PC-9 (cell line): ENCODE measurements at regions not wholly inside any gene's neighbourhood (a gene's known extent, or its start where the extent isn't known, plus 50 kb on each side); places are given as distances from the start of the nearest gene placed in this dataset.

ENCODE experiments used
- BruUV-seq: library from RNA; stranded (reverse); fragments of 400-500 nt; replicated peaks from 2 replicates; lab custom pipeline; 2021; lab: Mats Ljungman, UMichigan
- CTCF ChIA-PET: fragments of 300-600 bp; sonication (Branson Sonifier 250); formaldehyde crosslinking; loops from one replicate; lab custom pipeline; 2022; ENCODE audit warnings: antibody characterized with exemption; lab: Charles Lee
- POLR2A ChIA-PET: fragments of 300-600 bp; sonication (Branson Sonifier 250); formaldehyde crosslinking; loops from one replicate; lab custom pipeline; 2022; ENCODE audit warnings: antibody characterized with exemption; ENCODE audit not compliant: unreplicated experiment; lab: Charles Lee
- DNase-seq, 2 experiments: peaks; one replicate each; pipeline versions ENCODE4 v3.0.0 to v3.0.0-alpha.2; 2015 to 2022; ENCODE audit warnings: mixed read lengths in 1 of 2
- H2AFZ ChIP-seq: fragments of 200-600 bp; sonication (generic); 2 replicates; pipeline ENCODE4 v1.8.1; 2017; ENCODE audit warnings: antibody characterized with exemption
- H3F3A ChIP-seq: fragments of 200-600 bp; sonication (generic); 2 replicates; pipeline ENCODE4 v1.8.1; 2017; ENCODE audit warnings: antibody characterized with exemption, mild to moderate bottlenecking, low read depth; ENCODE audit not compliant: insufficient read depth
- H3K27ac ChIP-seq: fragments of 200-600 bp; sonication (generic); 2 replicates; pipeline ENCODE4 v1.6.1; 2016; ENCODE audit warnings: mixed run types
- H3K27me3 ChIP-seq: fragments of 200-600 bp; sonication (generic); 2 replicates; pipeline ENCODE4 v1.6.1; 2016; ENCODE audit warnings: low read depth, mixed run types; ENCODE audit not compliant: insufficient read depth
- H3K36me3 ChIP-seq: fragments of 200-600 bp; sonication (generic); 2 replicates; pipeline ENCODE4 v1.6.1; 2016; ENCODE audit warnings: low read depth, mixed run types
- H3K4me1 ChIP-seq: fragments of 200-600 bp; sonication (generic); replicated peaks from 2 replicates; pipeline ENCODE4 v1.6.1; 2016; ENCODE audit warnings: mixed run types; ENCODE audit not compliant: insufficient read depth
- H3K4me2 ChIP-seq: fragments of 200-600 bp; sonication (generic); 2 replicates; pipeline ENCODE4 v1.6.1; 2017; ENCODE audit warnings: mixed run types
- H3K4me3 ChIP-seq: fragments of 200-600 bp; sonication (generic); 2 replicates; pipeline ENCODE4 v1.6.1; 2016; ENCODE audit warnings: mixed run types
- H3K79me2 ChIP-seq: fragments of 200-600 bp; sonication (generic); 2 replicates; pipeline ENCODE4 v1.6.1; 2017; ENCODE audit warnings: low read depth, mixed run types
- H3K9me2 ChIP-seq: fragments of 200-600 bp; sonication (generic); 2 replicates; pipeline ENCODE4 v1.8.1; 2017; ENCODE audit warnings: mild to moderate bottlenecking; ENCODE audit not compliant: insufficient read depth
- H3K9me3 ChIP-seq: fragments of 200-600 bp; sonication (generic); 2 replicates; pipeline ENCODE4 v1.8.1; 2016; ENCODE audit warnings: low read depth; ENCODE audit not compliant: insufficient read depth
- H4K20me1 ChIP-seq: fragments of 200-600 bp; sonication (generic); 2 replicates; pipeline ENCODE4 v1.8.1; 2017; ENCODE audit not compliant: insufficient read depth
- CTCF ChIP-seq: fragments of 200-600 bp; sonication (generic); conservative IDR thresholded peaks from 2 replicates; pipeline ENCODE4 v1.6.1; 2017; ENCODE audit warnings: mixed run types, antibody characterized with exemption, mild to moderate bottlenecking, moderate library complexity
- EZH2 ChIP-seq: fragments of 200-600 bp; sonication (generic); IDR thresholded peaks from 2 replicates; pipeline ENCODE4 v1.8.0; 2017; ENCODE audit warnings: antibody characterized with exemption, low read depth
- intact Hi-C: fragments of 100-400 bp; cut with micrococcal nuclease; formaldehyde crosslinking; loops from one replicate; pipeline ENCODE4 v1.10.0; 2022; ENCODE audit not compliant: unreplicated experiment

DNA sequence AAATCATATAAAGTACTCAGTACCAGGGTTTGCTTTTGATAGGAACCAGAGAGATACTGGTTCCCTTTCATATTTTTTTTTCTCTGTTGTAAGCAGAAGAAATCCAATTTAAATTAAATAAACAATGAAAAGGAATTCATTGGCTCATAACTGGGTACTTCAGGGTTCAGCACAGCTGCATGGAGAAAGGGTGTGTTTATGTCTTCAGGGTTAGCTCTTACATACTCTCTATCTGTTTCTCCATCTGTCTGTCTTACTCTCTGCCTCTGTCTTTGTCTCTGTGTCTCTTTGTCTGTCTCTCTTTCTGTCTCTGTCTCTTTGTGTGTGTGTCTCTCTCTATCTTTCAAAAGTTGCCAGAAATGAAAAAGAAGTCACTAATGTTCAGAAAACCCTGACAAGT lies 345.9 kb downstream of the MSX2 start:
- H3K9me2 ChIP-seq: no peaks in the 10 kb centered on the region
- no peaks in the 10 kb centered on the region for H3K4me1 ChIP-seq
- peaks cover 13% of the 10 kb centered on the region; the same call in 1 of the 2 replicates for H3K27me3 ChIP-seq
- H4K20me1 ChIP-seq: no peaks in the 10 kb centered on the region
- no peaks in the 10 kb centered on the region for H3K9me3 ChIP-seq
- CTCF ChIA-PET: no interaction called here
- BruUV-seq: no TSS peak
- no peaks in the 10 kb centered on the region for H3K36me3 ChIP-seq
- intact Hi-C loops: no loop called here
- DNase-seq: no peak
- H3K79me2 ChIP-seq: no peaks in the 10 kb centered on the region
- H3K4me3 ChIP-seq: no peak overlapping the region
- TF ChIP-seq EZH2: no peak
- TF ChIP-seq CTCF: no peak
- H2AFZ ChIP-seq: no peak overlapping the region
- H3F3A ChIP-seq: no peaks in the 10 kb centered on the region
- no peak overlapping the region for H3K4me2 ChIP-seq
- POLR2A ChIA-PET: no interaction called here
- H3K27ac ChIP-seq: no peak overlapping the region

- peaks cover 4% of the 10 kb centered on the region for H3K27me3 ChIP-seq
- H2AFZ ChIP-seq: no peak overlapping the region
- no peak for DNase-seq
- no peaks in the 10 kb centered on the region for H3K36me3 ChIP-seq
- no peak for TF ChIP-seq CTCF
- no peak for TF ChIP-seq EZH2
- BruUV-seq: no TSS peak
- H3K4me3 ChIP-seq: no peak overlapping the region
- H4K20me1 ChIP-seq: no peaks in the 10 kb centered on the region
- intact Hi-C loops: no loop called here
- no peak overlapping the region for H3K4me2 ChIP-seq
- POLR2A ChIA-PET: no interaction called here
- no peak overlapping the region for H3K27ac ChIP-seq
- no peaks in the 10 kb centered on the region for H3K9me2 ChIP-seq
- no peaks in the 10 kb centered on the region for H3K9me3 ChIP-seq
- H3K79me2 ChIP-seq: no peaks in the 10 kb centered on the region
- CTCF ChIA-PET: no interaction called here
- no peaks in the 10 kb centered on the region for H3K4me1 ChIP-seq
- no peaks in the 10 kb centered on the region for H3F3A ChIP-seq
These were observed 335.9 kb downstream of the MSX2 start for GRCh38 chr5:175060257-175060656.

DNA sequence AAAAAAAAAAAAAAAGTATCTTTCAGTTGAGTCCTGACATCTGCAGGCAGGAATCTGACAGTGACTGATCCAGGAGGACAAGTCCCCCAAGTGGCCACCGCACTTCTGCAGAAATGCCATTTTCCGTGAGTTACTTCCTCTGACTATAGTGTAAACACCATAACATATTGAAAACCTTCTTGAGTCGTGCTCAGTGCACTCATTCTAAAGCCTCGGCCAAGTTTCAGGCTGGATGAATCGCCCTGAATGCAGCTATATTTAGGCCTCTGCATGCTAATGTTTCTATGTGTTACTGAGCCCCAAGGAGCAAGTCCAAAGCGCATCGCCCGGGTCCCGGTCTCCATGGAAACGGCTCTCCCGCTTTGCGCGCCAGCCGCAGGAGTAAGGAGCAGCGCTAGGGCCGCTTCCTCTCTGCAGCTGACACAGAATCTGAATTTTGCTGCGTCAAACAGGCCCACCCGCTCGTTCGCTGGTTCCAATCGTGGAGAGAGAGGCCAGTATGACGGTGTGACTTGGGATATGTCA lies 335.4 kb downstream of the MSX2 start:
- H2AFZ ChIP-seq: no peak overlapping the region
- no peaks in the 10 kb centered on the region for H3K4me1 ChIP-seq
- H3K4me2 ChIP-seq: no peak overlapping the region
- intact Hi-C loops: no loop called here
- no peak for TF ChIP-seq CTCF
- H3K79me2 ChIP-seq: no peaks in the 10 kb centered on the region
- no peaks in the 10 kb centered on the region for H3K9me2 ChIP-seq
- no peak for DNase-seq
- no peak overlapping the region for H3K27ac ChIP-seq
- H3K36me3 ChIP-seq: no peaks in the 10 kb centered on the region
- ChIA-PET CTCF (no interaction called here), POLR2A (no interaction called here)
- H3K4me3 ChIP-seq: no peak overlapping the region
- no peaks in the 10 kb centered on the region for H3F3A ChIP-seq
- no TSS peak for BruUV-seq
- no peaks in the 10 kb centered on the region for H3K9me3 ChIP-seq
- peaks cover 7% of the 10 kb centered on the region for H3K27me3 ChIP-seq
- no peaks in the 10 kb centered on the region for H4K20me1 ChIP-seq
